ENCODE measurements at regions not wholly inside any gene's neighbourhood (a gene's known extent, or its start where the extent isn't known, plus 50 kb on each side); places are given as distances from the start of the nearest gene placed in this dataset.

DNA sequence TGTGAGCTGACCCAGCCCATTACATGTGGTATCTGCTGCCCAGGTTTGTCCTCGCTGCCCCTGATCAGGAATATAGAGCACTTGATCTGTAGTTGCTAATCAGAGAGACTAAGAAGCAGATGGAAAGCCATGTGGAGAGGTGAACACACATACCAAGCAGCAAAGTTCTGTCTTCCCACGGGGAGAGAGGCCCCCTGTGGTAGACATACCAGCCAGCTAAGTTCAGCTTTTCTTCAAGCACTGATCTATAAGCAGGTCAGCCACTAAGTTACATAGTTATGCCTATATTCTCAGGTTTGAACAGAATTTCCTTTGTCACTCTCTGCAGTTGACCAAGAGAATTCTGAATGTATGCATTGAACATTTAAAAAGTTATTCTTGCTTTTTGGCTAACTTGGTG lies 76.4 kb downstream of the DDX3Y start:
- TF ChIP-seq EZH2 (IDR thresholded peaks at IDR 0.05; ENCODE audit: borderline replicate concordance, insufficient read depth, low read depth, low read length, poor library complexity, severe bottlenecking) = no peak
- no peak for TF ChIP-seq CTCF (IDR thresholded peaks at IDR 0.05)
